Fibroblast of skin of abdomen (primary cell): ENCODE measurements at regions not wholly inside any gene's neighbourhood (a gene's known extent, or its start where the extent isn't known, plus 50 kb on each side); places are given as distances from the start of the nearest gene placed in this dataset.
"Not testable (repeated sequence)": the region's sequence is repeated elsewhere in the genome, so short reads cannot be mapped to it uniquely, and the experiment has no call there.

Source experiments
- DNase-seq: peaks from one replicate; pipeline ENCODE4 v3.0.0-alpha.2; 2013

- DNase-seq = no peak
Measured at GRCh38 chr6:159642995-159643394, 50.0 kb downstream of the SOD2 start.

DNA sequence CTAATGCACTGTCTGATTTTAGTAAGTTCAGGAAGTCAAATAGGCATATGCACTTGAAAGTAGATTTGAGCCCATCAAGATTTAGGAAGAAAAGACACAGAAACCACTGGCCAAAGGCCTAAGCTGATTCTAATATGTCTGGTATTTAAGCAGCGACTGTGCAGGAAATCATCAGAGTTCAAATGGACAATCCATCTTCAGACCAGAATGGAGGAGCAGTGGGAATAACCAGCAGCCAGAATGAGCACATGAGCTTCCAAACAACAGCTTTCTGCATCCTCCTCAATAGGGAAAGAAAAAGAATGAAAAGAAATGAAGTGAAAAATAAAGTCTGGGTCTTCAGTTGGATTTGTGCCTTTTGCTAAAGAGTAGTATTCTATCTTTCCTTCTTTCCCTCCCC, 50.6 kb downstream of the SOD2 start:
- DNase-seq = peak; percentile 9

- DNase-seq = no peak
Measured at GRCh38 chr6:159640722-159641482, 52.1 kb downstream of the SOD2 start.

DNA sequence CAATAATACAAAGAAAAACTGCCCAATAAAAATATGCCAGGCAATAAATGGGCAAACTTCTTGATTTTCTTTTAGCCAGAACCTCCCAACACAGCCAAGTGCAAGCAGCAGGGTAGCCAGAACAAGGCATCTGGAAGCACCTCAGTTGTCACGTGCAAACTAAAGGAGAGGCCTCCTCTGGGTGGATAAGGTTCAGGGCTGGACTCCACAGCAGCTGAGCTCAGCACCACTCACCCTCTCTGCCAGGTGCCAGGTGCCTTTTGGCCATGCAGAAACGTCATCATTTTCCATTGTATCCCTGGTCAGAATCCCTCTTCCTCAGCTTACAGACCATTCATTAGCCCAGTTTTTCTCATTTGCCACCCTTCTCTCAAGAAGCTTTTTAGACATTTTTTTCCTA, 52.7 kb downstream of the SOD2 start:
- DNase-seq = no peak

DNA sequence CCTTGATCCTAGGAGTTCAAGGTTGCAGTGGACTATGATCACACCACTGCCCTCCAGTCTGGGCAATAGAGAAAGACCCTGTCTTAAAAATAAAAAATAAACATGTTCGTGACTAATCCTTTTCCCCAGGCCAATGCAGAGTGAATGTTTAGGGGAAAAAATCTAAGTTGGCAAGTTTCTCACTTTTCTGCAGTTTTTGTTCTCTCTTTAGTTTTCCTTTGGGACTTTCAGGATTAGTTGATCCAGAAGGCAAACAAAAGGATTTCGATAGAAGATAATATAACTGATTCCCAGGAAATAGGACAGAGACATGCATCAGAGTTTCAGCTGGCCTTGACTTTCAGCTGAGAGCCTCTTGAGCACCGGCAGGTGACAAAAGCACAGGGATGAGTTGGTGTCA, 53.3 kb downstream of the SOD2 start:
- no peak for DNase-seq

DNA sequence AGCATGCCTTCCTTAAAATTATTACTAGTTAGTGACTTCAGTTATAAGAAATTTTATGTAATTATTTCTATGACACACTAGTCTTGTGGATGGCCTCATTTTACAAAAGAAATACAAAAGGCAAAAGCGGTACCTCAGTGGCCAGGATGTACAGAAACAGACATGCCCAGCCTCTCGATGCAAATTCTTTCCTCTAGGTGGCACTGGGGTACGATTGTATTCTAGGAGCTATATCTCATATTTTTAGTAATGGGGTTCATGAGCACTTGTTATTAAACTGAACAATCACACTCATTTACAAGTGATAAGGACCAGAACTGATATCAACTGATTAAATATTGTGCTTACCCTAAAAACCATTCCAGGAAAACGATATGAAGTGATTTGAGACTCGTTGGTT, 59.8 kb downstream of the SOD2 start:
- peak; percentile 8 for DNase-seq

- DNase-seq = no peak
Measured at GRCh38 chr6:159631886-159632285, 61.2 kb downstream of the SOD2 start.

DNA sequence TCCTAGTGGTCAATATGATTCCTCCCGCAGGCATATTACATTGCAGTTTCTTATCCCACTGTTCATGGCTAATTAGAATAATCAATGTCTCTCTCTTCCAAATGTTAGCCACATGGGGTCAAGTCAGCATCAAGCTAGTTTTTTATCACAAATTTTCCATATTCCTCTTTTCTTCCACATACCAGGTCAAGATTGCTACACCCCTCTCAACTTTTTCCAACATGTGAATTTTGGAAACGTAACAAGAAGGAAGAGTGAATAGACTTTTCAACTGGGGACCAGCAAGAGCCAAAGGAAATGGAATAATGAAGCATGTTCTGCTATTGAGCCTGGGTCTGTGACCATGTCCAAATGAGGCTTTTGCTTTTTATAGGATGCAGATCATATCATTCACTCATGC, 65.1 kb downstream of the SOD2 start:
- DNase-seq = no peak

DNA sequence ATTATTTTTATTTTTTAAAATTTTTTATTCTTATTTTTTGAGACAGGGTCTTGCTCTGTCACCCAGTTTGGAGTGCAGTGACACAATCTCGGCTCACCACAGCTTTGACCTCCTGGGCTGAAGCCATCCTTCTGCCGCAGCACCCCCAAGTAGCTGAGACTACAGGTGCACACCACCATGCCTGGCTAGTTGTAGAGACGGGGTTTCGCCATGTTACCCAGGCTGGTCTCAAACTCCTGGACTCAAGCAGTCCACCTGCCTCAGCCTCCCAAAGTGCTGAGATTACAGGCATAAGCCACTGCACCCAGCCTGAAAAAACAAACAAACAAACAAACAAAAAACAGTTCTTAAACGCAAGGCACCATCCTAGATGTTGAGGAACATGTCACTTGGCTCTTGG, 66.5 kb downstream of the SOD2 start:
- not testable (repeated sequence) for DNase-seq

GRCh38 chr6:159623156-159623555, 69.9 kb downstream of the SOD2 start:
- DNase-seq = no peak

DNA sequence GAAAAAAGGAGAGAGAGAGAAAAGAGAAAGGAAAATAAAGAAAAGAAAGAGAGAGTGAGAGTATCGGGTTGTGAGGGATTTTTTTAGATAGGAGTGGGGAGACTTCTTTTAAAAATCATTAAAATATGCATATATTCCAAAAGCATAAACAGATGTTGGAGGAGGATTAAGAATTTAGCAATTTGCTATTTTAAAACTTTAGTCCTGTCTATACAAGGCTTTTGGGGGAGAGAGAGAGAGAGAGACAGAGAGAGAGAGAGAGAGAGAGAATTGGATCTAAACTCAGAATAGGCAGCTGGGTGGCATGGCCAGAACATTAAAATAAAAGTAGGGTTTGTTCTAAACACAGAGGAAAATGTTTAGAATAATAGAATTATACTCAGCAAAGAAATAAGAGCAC, 72.1 kb downstream of the SOD2 start:
- DNase-seq = no peak

GRCh38 chr6:159617444-159617843, 75.6 kb downstream of the SOD2 start:
- DNase-seq = no peak

DNA sequence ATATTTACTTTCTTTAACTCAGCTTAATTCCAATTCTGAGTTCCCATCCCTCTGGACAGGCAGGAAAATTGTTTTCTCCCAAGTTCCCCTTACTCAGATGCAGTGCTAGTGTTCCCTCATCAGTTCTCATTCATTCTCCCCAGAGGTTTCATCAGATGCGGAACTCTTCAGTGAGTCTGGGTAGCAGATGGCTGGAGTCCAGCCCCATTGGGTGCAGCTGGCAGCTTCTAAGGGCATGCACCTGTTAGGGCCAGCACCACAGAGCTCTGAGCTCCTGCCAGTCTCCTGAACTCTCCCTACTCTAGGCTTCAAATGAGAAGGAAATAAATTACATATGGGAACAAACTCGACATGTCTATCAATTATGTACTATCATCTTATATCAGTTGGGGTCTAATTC, 76.6 kb downstream of the SOD2 start:
- no peak for DNase-seq

GRCh38 chr6:159615918-159616317, 77.1 kb downstream of the SOD2 start:
- no peak for DNase-seq

DNA sequence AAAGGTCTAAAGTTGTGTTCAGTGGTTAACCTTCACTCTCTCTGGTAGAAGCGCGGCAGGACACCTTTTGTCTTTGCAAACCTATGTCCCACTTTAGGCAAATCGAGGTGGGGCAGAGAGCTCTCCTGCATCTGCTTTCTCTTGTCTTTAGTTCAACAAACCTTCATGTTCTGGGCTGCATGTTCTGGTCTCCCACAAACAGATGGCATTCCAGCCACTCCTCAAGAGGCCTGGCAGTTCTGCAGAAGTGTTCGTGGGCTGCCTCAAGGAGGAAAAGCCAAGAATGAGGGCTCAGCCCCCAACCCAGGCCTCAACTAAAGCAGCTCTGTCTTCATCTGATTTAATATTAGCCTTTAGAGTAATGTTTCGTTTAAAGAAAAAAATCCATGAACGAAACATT, 82.2 kb downstream of the SOD2 start:
- DNase-seq = no peak

GRCh38 chr6:159609652-159610178, 83.3 kb downstream of the SOD2 start:
- peak; percentile 28 for DNase-seq

- peak; percentile 33 for DNase-seq
Measured at GRCh38 chr6:159608961-159609651, 83.9 kb downstream of the SOD2 start.

- DNase-seq = no peak
Measured at GRCh38 chr6:159606786-159607185, 86.3 kb downstream of the SOD2 start.

GRCh38 chr6:159604443-159604956, 88.5 kb downstream of the SOD2 start:
- DNase-seq = no peak

DNA sequence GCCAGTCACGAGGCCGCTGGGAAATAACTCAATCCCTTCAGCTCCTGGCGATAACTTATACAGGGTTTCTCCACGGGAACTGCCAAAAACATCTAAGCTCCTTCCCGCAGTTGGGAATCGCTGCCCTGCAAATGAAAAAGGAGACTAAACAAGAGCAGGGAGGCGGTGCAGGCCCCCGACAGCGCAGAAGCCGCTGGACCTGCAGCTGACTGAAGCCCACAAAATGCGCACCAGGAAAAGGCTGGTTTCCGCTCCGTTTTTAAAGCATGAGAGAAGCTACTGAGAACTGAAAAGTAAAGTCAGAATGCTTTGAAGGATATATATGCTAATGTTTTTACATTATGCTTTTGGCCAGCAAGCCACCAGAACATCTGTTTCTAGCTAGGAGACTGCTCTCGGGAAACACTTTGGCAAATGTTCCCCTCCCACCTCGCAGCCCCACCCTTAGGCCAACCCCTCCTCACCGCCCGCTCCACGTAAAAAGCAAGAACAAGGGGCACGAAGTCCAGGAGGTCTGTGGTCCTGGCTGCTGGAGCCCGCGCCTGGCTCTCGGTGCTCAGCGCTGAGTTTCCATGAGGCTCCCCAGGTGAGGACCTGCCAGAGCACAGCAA, 90.5 kb downstream of the SOD2 start:
- peak; percentile 28 for DNase-seq

DNA sequence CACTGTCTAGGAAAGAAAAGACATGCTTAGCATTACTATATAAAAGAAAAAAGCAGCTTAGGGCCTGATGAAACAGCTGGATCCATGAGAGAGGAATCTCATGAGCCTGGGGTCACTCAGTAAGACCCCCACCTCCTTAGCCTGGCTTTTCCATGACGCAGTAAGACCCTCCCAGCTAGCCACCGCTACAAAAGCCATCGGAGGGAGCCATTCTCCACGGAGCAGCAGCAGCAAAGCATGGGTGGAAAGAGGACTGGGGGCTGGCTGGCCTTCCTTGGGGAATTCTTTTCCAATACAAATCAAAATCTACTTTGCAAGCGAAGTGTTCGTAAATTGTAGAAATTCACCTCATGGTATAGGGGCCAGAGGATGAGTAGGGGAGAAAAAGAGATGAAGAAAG, 91.8 kb downstream of the SOD2 start:
- no peak for DNase-seq

DNA sequence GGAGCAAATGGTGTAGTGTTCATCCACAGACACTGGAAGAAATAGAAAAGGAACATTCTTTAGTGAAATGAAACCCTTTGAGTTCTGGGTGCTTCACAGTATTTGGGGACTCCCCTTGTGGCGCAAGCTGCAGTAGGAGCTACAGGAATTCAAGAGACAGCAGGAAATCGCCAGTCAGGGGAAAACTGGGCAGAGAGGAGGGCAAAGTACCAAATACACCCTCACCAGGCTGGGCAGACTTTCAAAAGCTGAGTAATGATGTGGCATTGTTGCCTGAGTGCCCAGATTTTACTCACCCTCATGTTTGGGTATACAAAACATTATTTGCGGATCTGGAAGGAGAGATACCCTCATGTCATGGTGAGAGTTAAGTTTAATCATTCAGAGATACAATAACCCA, 97.9 kb downstream of the SOD2 start:
- DNase-seq = peak; percentile 33

GRCh38 chr6:159594750-159595117, 98.3 kb downstream of the SOD2 start:
- DNase-seq = peak; percentile 75
